IMR-90 (cell line): ENCODE measurements at regions not wholly inside any gene's neighbourhood (a gene's known extent, or its start where the extent isn't known, plus 50 kb on each side); places are given as distances from the start of the nearest gene placed in this dataset.

Experiments used
- ATAC-seq: fragments of 200-7000 bp; cut with Tn5 transposase; 2 replicates; pipeline ENCODE4 v1.9.1; 2020; ENCODE audit warnings: low read depth, mild to moderate bottlenecking, moderate library complexity
- BruUV-seq: library from RNA; stranded (reverse); fragments of 400-500 nt; replicated peaks from 2 replicates; lab custom pipeline; 2021; lab: Mats Ljungman, UMichigan
- CTCF ChIA-PET: fragments of 300-600 bp; formaldehyde crosslinking; extraction: SDS; loops from one replicate; lab custom pipeline; 2021; ENCODE audit warnings: antibody characterized with exemption; lab: Yijun Ruan, JAX
- POLR2A ChIA-PET: fragments of 300-600 bp; sonication (Branson Sonifier 250); formaldehyde crosslinking; loops from one replicate; lab custom pipeline; 2022; ENCODE audit warnings: antibody characterized with exemption; ENCODE audit not compliant: unreplicated experiment; lab: Charles Lee
- DNase-seq: peaks from one replicate; pipeline ENCODE4 v3.0.0; 2013
- H2AFZ ChIP-seq: replicated peaks from 2 replicates; pipeline ENCODE3; 2013; ENCODE audit warnings: low read length, mild to moderate bottlenecking; ENCODE audit not compliant: poor library complexity
- H2AK5ac ChIP-seq: 2 replicates; pipeline ENCODE4 v1.6.1; 2013; ENCODE audit warnings: low read depth, low read length, inconsistent platforms
- H2AK9ac ChIP-seq: replicated peaks from 2 replicates; pipeline ENCODE3; 2013; ENCODE audit warnings: mild to moderate bottlenecking, low read depth, low read length, moderate library complexity; ENCODE audit not compliant: poor library complexity
- H2BK120ac ChIP-seq: 2 replicates; pipeline ENCODE4 v1.6.1; 2013; ENCODE audit warnings: low read depth, low read length, inconsistent platforms
- H2BK15ac ChIP-seq: 3 replicates; pipeline ENCODE4 v1.6.1; 2013; ENCODE audit warnings: low read depth, low read length, inconsistent platforms
- H2BK20ac ChIP-seq: 2 replicates; pipeline ENCODE4 v1.6.1; 2013; ENCODE audit warnings: low read depth, mild to moderate bottlenecking, inconsistent platforms, low read length, moderate library complexity
- H2BK5ac ChIP-seq: 2 replicates; pipeline ENCODE4 v1.6.1; 2013; ENCODE audit warnings: mild to moderate bottlenecking, low read depth, low read length, inconsistent platforms; ENCODE audit not compliant: poor library complexity, severe bottlenecking
- H3K14ac ChIP-seq: replicated peaks from 2 replicates; pipeline ENCODE4 v1.6.1; 2013; ENCODE audit warnings: low read depth, low read length, inconsistent platforms
- H3K18ac ChIP-seq: 2 replicates; pipeline ENCODE4 v1.6.1; 2013; ENCODE audit warnings: low read depth, low read length, control low read depth
- H3K23ac ChIP-seq: 2 replicates; pipeline ENCODE4 v1.6.1; 2013; ENCODE audit warnings: low read depth, low read length, inconsistent platforms
- H3K27ac ChIP-seq: 2 replicates; pipeline ENCODE4 v1.5.1; 2013; ENCODE audit warnings: mild to moderate bottlenecking, control low read depth, low read length; ENCODE audit not compliant: insufficient read depth
- H3K27me3 ChIP-seq: 2 replicates; pipeline ENCODE4 v1.6.1; 2013; ENCODE audit warnings: low read length; ENCODE audit not compliant: control insufficient read depth, insufficient read depth
- H3K36me3 ChIP-seq: 2 replicates; pipeline ENCODE4 v1.6.1; 2013; ENCODE audit warnings: low read length, mixed read lengths; ENCODE audit not compliant: control insufficient read depth, insufficient read depth
- H3K4ac ChIP-seq: 2 replicates; pipeline ENCODE4 v1.6.1; 2013; ENCODE audit warnings: low read depth, low read length, inconsistent platforms
- H3K4me1 ChIP-seq: 2 replicates; pipeline ENCODE4 v1.6.1; 2013; ENCODE audit warnings: low read length, mixed read lengths; ENCODE audit not compliant: control insufficient read depth, insufficient read depth
- H3K4me2 ChIP-seq: 2 replicates; pipeline ENCODE4 v1.6.1; 2013; ENCODE audit warnings: low read depth, mild to moderate bottlenecking, control low read depth, low read length, moderate library complexity
- H3K4me3 ChIP-seq: 2 replicates; pipeline ENCODE4 v1.5.1; 2013; ENCODE audit warnings: low read depth, mild to moderate bottlenecking, control low read depth, low read length, moderate library complexity; ENCODE audit not compliant: insufficient read depth
- H3K56ac ChIP-seq: 2 replicates; pipeline ENCODE4 v1.6.1; 2013; ENCODE audit warnings: low read length, inconsistent platforms; ENCODE audit not compliant: insufficient read depth; ENCODE audit errors: extremely low read depth
- H3K79me1 ChIP-seq, 2 experiments: 2 replicates each; pipeline ENCODE4 v1.6.1; 2013; ENCODE audit warnings: low read length in 2 of 2, inconsistent platforms in 1 of 2, low read depth in 1 of 2
- H3K9ac ChIP-seq: 2 replicates; pipeline ENCODE4 v1.6.1; 2013; ENCODE audit warnings: low read depth, low read length, control low read depth
- H3K9me1 ChIP-seq: 2 replicates; pipeline ENCODE4 v1.6.1; 2013; ENCODE audit warnings: low read length, inconsistent platforms; ENCODE audit not compliant: insufficient read depth
- H3K9me3 ChIP-seq: 2 replicates; pipeline ENCODE4 v1.6.1; 2013; ENCODE audit warnings: low read length; ENCODE audit not compliant: control insufficient read depth, insufficient read depth
- H4K20me1 ChIP-seq: 2 replicates; pipeline ENCODE4 v1.6.1; 2013; ENCODE audit warnings: low read length, inconsistent platforms; ENCODE audit not compliant: insufficient read depth
- H4K5ac ChIP-seq: 2 replicates; pipeline ENCODE4 v1.6.1; 2013; ENCODE audit warnings: mild to moderate bottlenecking, low read depth, low read length, control low read depth
- H4K8ac ChIP-seq, 2 experiments: 2 replicates each; pipeline ENCODE4 v1.6.1; 2013; ENCODE audit warnings: low read depth in 2 of 2, low read length in 2 of 2, control low read depth in 1 of 2, inconsistent platforms in 1 of 2
- H4K91ac ChIP-seq: 2 replicates; pipeline ENCODE4 v1.6.1; 2013; ENCODE audit warnings: low read depth, low read length, inconsistent platforms; ENCODE audit not compliant: insufficient read depth
- FOS ChIP-seq: fragments of 150-350 bp; IDR thresholded peaks from 2 replicates; pipeline ENCODE4 v1.6.1; 2016; ENCODE audit warnings: low read depth, low read length
- MXI1 ChIP-seq: IDR thresholded peaks from 2 replicates; pipeline ENCODE4 v1.6.1; 2012; ENCODE audit warnings: low read depth, mild to moderate bottlenecking, low read length, moderate library complexity, borderline replicate concordance
- RAD21 ChIP-seq: IDR thresholded peaks from 2 replicates; pipeline ENCODE4 v1.6.1; 2012; ENCODE audit warnings: low read length, improper control_type of control experiment
- RFX5 ChIP-seq: IDR thresholded peaks from 2 replicates; pipeline ENCODE4 v1.8.0; 2012; ENCODE audit warnings: low read depth, mild to moderate bottlenecking, low read length, moderate library complexity
- SMC3 ChIP-seq: fragments of 150-350 bp; IDR thresholded peaks from 2 replicates; pipeline ENCODE4 v1.6.1; 2016; ENCODE audit warnings: low read depth, mild to moderate bottlenecking, antibody characterized with exemption, low read length, moderate library complexity
- WGBS, 2 experiments: methylation state at CpG; one replicate each; pipeline versions ENCODE4 v1.1.5 to v1.1.7; 2013; ENCODE audit warnings: missing lambda C conversion rate in 2 of 2; ENCODE audit not compliant: insufficient read length in 1 of 2; ENCODE audit errors: extremely low coverage in 2 of 2; 5-methylcytosine and 5-hydroxymethylcytosine counted together
- dilution Hi-C: fragments of 300-500 bp; cut with HindIII; formaldehyde crosslinking; loops from one replicate; pipeline ENCODE4 v1.14.3; 2018; ENCODE audit warnings: low sequenced_read_pairs; ENCODE audit not compliant: unreplicated experiment
- in situ Hi-C: fragments of 300-500 bp; cut with MboI; formaldehyde crosslinking; loops from 3 replicates; pipeline ENCODE4 v1.14.3; 2019; ENCODE audit warnings: low sequenced_read_pairs, inconsistent platforms, mixed read lengths
- intact Hi-C: fragments of 100-400 bp; cut with micrococcal nuclease; formaldehyde crosslinking; loops from 2 replicates; pipeline ENCODE4 v1.10.0; 2022
- TF ChIP-seq, protein P1 (sequence below): conservative IDR thresholded peaks from 2 replicates; pipeline ENCODE4 v1.5.1; 2012; ENCODE audit warnings: mild to moderate bottlenecking, low read depth, low read length, improper control_type of control experiment

DNA sequence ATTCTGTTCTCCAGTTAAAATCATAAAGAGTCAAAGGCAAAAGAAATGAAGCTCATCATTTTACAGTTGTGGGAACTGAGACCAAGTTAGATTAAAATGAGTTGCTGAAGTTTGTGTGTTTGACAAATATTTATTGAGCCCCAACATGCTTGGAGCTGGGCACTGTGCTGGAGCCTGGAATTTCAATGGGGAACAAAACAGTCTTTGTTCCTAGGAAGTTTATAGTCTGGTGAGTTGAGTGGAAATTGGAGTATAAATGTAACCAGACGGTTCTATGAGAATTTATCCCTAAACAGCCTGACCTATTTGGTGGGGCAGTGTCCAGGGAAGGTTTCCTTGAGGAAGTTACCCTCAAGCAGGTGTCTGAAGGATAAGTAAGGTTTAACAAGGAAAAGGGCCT, 294.4 kb downstream of the PRDM2 start:
- DNase-seq (no peak), ATAC-seq (no peak)
- H2AK9ac ChIP-seq: no peak overlapping the region
- TF ChIP-seq SMC3 (no peak), MXI1 (no peak), RAD21 (no peak), FOS (no peak), RFX5 (no peak)
- TF ChIP-seq, protein P1, sequence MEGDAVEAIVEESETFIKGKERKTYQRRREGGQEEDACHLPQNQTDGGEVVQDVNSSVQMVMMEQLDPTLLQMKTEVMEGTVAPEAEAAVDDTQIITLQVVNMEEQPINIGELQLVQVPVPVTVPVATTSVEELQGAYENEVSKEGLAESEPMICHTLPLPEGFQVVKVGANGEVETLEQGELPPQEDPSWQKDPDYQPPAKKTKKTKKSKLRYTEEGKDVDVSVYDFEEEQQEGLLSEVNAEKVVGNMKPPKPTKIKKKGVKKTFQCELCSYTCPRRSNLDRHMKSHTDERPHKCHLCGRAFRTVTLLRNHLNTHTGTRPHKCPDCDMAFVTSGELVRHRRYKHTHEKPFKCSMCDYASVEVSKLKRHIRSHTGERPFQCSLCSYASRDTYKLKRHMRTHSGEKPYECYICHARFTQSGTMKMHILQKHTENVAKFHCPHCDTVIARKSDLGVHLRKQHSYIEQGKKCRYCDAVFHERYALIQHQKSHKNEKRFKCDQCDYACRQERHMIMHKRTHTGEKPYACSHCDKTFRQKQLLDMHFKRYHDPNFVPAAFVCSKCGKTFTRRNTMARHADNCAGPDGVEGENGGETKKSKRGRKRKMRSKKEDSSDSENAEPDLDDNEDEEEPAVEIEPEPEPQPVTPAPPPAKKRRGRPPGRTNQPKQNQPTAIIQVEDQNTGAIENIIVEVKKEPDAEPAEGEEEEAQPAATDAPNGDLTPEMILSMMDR: no peak
- intact Hi-C loops (no loop called here), in situ Hi-C loops (no loop called here), dilution Hi-C loops (no loop called here)
- H3K9ac ChIP-seq: no peak overlapping the region
- no peaks in the 10 kb centered on the region for H3K9me1 ChIP-seq
- no peak overlapping the region for H4K8ac ChIP-seq
- H3K14ac ChIP-seq: no peak overlapping the region
- CTCF ChIA-PET: no interaction called here
- H2BK5ac ChIP-seq: no peak overlapping the region
- H3K36me3 ChIP-seq: no peaks in the 10 kb centered on the region
- no TSS peak for BruUV-seq
- no peaks in the 10 kb centered on the region for H3K27me3 ChIP-seq
- H3K4ac ChIP-seq: no peak overlapping the region
- H4K91ac ChIP-seq: no peak overlapping the region
- H3K56ac ChIP-seq: no peak overlapping the region
- no peak overlapping the region for H3K27ac ChIP-seq
- WGBS, 2 experiments: no CpG with 5 or more reads among the region's 1 CpG
- H2BK20ac ChIP-seq: no peak overlapping the region
- H3K4me3 ChIP-seq: no peak overlapping the region
- no peak overlapping the region for H2AK5ac ChIP-seq
- POLR2A ChIA-PET: no interaction called here
- no peaks in the 10 kb centered on the region for H3K4me1 ChIP-seq
- H3K18ac ChIP-seq: no peak overlapping the region
- no peak overlapping the region for H4K5ac ChIP-seq
- H3K23ac ChIP-seq: no peak overlapping the region
- no peak overlapping the region for H2BK120ac ChIP-seq
- no peaks in the 10 kb centered on the region for H4K20me1 ChIP-seq
- H2AFZ ChIP-seq: no peak overlapping the region
- no peak overlapping the region for H3K4me2 ChIP-seq
- no peaks in the 10 kb centered on the region for H3K79me1 ChIP-seq
- H2BK15ac ChIP-seq: no peak overlapping the region
- peaks cover 12% of the 10 kb centered on the region; the same call in 1 of the 2 replicates for H3K9me3 ChIP-seq
